GM12878 (cell line): ENCODE measurements at regions not wholly inside any gene's neighbourhood (a gene's known extent, or its start where the extent isn't known, plus 50 kb on each side); places are given as distances from the start of the nearest gene placed in this dataset.

Source experiments
- ATAC-seq: fragments of 200-7000 bp; cut with Tn5 transposase; 3 replicates; pipeline ENCODE4 v1.9.1; 2020; ENCODE audit warnings: mild to moderate bottlenecking, moderate library complexity
- BruUV-seq: library from RNA; stranded (reverse); fragments of 400-500 nt; replicated peaks from 2 replicates; lab custom pipeline; 2021; lab: Mats Ljungman, UMichigan
- CTCF ChIA-PET: fragments of 300-600 bp; sonication (Branson Sonifier 250); formaldehyde crosslinking; extraction: SDS; loops from one replicate; lab custom pipeline; 2021; ENCODE audit warnings: inconsistent platforms; lab: Yijun Ruan, JAX
- POLR2A ChIA-PET: fragments of 350-600 bp; formaldehyde crosslinking; extraction: SDS; loops from one replicate; lab custom pipeline; 2021; ENCODE audit warnings: inconsistent platforms; lab: Charles Lee
- RAD21 ChIA-PET: fragments of 300-600 bp; sonication (Branson Sonifier 250); formaldehyde crosslinking; loops from one replicate; lab custom pipeline; 2023; ENCODE audit warnings: antibody characterized with exemption; ENCODE audit not compliant: unreplicated experiment; lab: Charles Lee
- SMC1A ChIA-PET: fragments of 300-600 bp; sonication (Branson Sonifier 250); formaldehyde crosslinking; loops from one replicate; lab custom pipeline; 2023; ENCODE audit not compliant: unreplicated experiment, uncharacterized antibody; lab: Charles Lee
- DNase-seq: peaks from one replicate; pipeline ENCODE4 v3.0.0-alpha.2; 2011; ENCODE audit warnings: low read depth, low spot score
- FAIRE-seq: peaks from 3 replicates; lab custom pipeline; 2011; peaks lifted over from hg19 to GRCh38; lab: Jason Lieb, UNC
- H2AFZ ChIP-seq: 2 replicates; pipeline ENCODE4 v1.6.0; 2011; ENCODE audit warnings: low read depth, low read length, control low read depth; ENCODE audit not compliant: control insufficient read depth
- H3K27ac ChIP-seq: 2 replicates; pipeline ENCODE4 v1.5.1; 2011; ENCODE audit warnings: control low read depth; ENCODE audit not compliant: control insufficient read depth, insufficient read depth
- H3K27me3 ChIP-seq, 2 experiments: replicated peaks in 1 of 2; 2 replicates each; pipeline versions ENCODE4 v1.6.0 to v1.6.1; 2011; ENCODE audit warnings: low read length in 1 of 2; ENCODE audit not compliant: control insufficient read depth in 2 of 2, insufficient read depth in 2 of 2
- H3K36me3 ChIP-seq, 2 experiments: 2 replicates each; pipeline ENCODE4 v1.5.1; 2011; ENCODE audit warnings: low read length in 1 of 2; ENCODE audit not compliant: control insufficient read depth in 2 of 2, insufficient read depth in 2 of 2
- H3K4me1 ChIP-seq: 2 replicates; pipeline ENCODE4 v1.6.1; 2011; ENCODE audit warnings: mild to moderate bottlenecking, low read length, moderate library complexity, mixed read lengths; ENCODE audit not compliant: control insufficient read depth, insufficient read depth
- H3K4me2 ChIP-seq: 2 replicates; pipeline ENCODE4 v1.6.0; 2011; ENCODE audit warnings: control low read depth; ENCODE audit not compliant: control insufficient read depth, insufficient read depth
- H3K4me3 ChIP-seq: fragments of 200-600 bp; sonication (generic); 2 replicates; pipeline ENCODE4 v1.5.1; 2016
- H3K79me2 ChIP-seq: 2 replicates; pipeline ENCODE4 v1.6.0; 2011; ENCODE audit warnings: low read length; ENCODE audit not compliant: control insufficient read depth, insufficient read depth
- H3K9ac ChIP-seq: 2 replicates; pipeline ENCODE4 v1.8.0; 2011; ENCODE audit warnings: low read length, control low read depth, mixed read lengths; ENCODE audit not compliant: control insufficient read depth, insufficient read depth
- H3K9me3 ChIP-seq: replicated peaks from 3 replicates; pipeline ENCODE4 v1.5.1; 2011; ENCODE audit warnings: mild to moderate bottlenecking, low read length; ENCODE audit not compliant: control insufficient read depth, insufficient read depth
- H4K20me1 ChIP-seq: 2 replicates; pipeline ENCODE4 v1.6.0; 2011; ENCODE audit not compliant: control insufficient read depth, insufficient read depth
- CBFB ChIP-seq: IDR thresholded peaks from 2 replicates; pipeline ENCODE4 v1.6.1; 2016; ENCODE audit warnings: antibody characterized with exemption, low read depth
- CBX3 ChIP-seq: fragments of 200-600 bp; sonication (generic); IDR thresholded peaks from 2 replicates; pipeline ENCODE4 v1.6.1; 2016; ENCODE audit warnings: low read depth, borderline replicate concordance
- DPF2 ChIP-seq: fragments of 450-650 bp; IDR thresholded peaks from 2 replicates; pipeline ENCODE4 v1.6.1; 2017; ENCODE audit warnings: mild to moderate bottlenecking
- E4F1 ChIP-seq: fragments of 450-650 bp; IDR thresholded peaks from 2 replicates; pipeline ENCODE4 v1.6.1; 2018; ENCODE audit warnings: borderline replicate concordance, mild to moderate bottlenecking; ENCODE audit not compliant: partially characterized antibody
- NBN ChIP-seq: fragments of 450-650 bp; IDR thresholded peaks from 2 replicates; pipeline ENCODE4 v1.6.1; 2016
- NR2C2 ChIP-seq: IDR thresholded peaks from 2 replicates; pipeline ENCODE4 v1.6.1; 2011; ENCODE audit warnings: borderline replicate concordance, low read depth; ENCODE audit not compliant: control insufficient read depth, insufficient read length
- POU2F2 ChIP-seq: IDR thresholded peaks from 3 replicates; pipeline ENCODE4 v1.6.1; 2011; ENCODE audit warnings: low read depth, mild to moderate bottlenecking, low read length, borderline replicate concordance
- SKIL ChIP-seq: fragments of 450-650 bp; IDR thresholded peaks from 2 replicates; pipeline ENCODE4 v1.6.1; 2017; ENCODE audit warnings: mild to moderate bottlenecking, low read depth, inconsistent platforms; ENCODE audit not compliant: poor library complexity, severe bottlenecking
- SMAD5 ChIP-seq: IDR thresholded peaks from 2 replicates; pipeline ENCODE4 v1.6.1; 2016; ENCODE audit warnings: antibody characterized with exemption, low read depth
- SREBF1 ChIP-seq: IDR thresholded peaks from 2 replicates; pipeline ENCODE4 v1.6.1; 2012; ENCODE audit warnings: mild to moderate bottlenecking, low read length
- SREBF2 ChIP-seq: IDR thresholded peaks from 2 replicates; pipeline ENCODE4 v1.6.1; 2012; ENCODE audit warnings: mild to moderate bottlenecking, low read length
- TCF3 ChIP-seq: IDR thresholded peaks from 2 replicates; pipeline ENCODE4 v1.6.1; 2012; ENCODE audit warnings: low read depth, mild to moderate bottlenecking, low read length, borderline replicate concordance; ENCODE audit not compliant: insufficient read depth
- TCF7 ChIP-seq: IDR thresholded peaks from 2 replicates; pipeline ENCODE4 v1.6.1; 2014; ENCODE audit warnings: antibody characterized with exemption, borderline replicate concordance
- WGBS: methylation state at CpG from one replicate; pipeline ENCODE4 v1.1.6; 2016; ENCODE audit warnings: low lambda C conversion rate; ENCODE audit not compliant: insufficient replicate concordance, insufficient coverage; ENCODE audit errors: missing lambda C conversion rate; 5-methylcytosine and 5-hydroxymethylcytosine counted together
- in situ Hi-C: fragments of 300-500 bp; cut with MboI; formaldehyde crosslinking; loops from 9 replicates; pipeline ENCODE4 v1.14.3; 2018; ENCODE audit warnings: mixed read lengths
- intact Hi-C: fragments of 100-400 bp; cut with micrococcal nuclease; formaldehyde crosslinking; loops from one replicate; pipeline ENCODE4 v1.14.2; 2022; ENCODE audit not compliant: unreplicated experiment
- TF ChIP-seq, protein P1 (sequence below): IDR thresholded peaks from 2 replicates; pipeline ENCODE4 v1.6.1; 2012; ENCODE audit warnings: improper control_type of control experiment, low read depth, low read length; ENCODE audit not compliant: insufficient replicate concordance
- TF ChIP-seq, protein P2 (sequence below): fragments of 450-650 bp; IDR thresholded peaks from 2 replicates; pipeline ENCODE4 v1.6.1; 2016; ENCODE audit warnings: mild to moderate bottlenecking

- Histone ChIP-seq H3K9ac (no peak overlapping the region), H3K9me3 (no peaks in the 10 kb centered on the region), H4K20me1 (no peaks in the 10 kb centered on the region), H3K36me3 (no peaks in the 10 kb centered on the region), H3K4me1 (no peaks in the 10 kb centered on the region), H2AFZ (no peak overlapping the region), H3K4me3 (no peak overlapping the region), H3K79me2 (no peaks in the 10 kb centered on the region), H3K4me2 (no peak overlapping the region), H3K27ac (no peak overlapping the region), H3K27me3 (no peaks in the 10 kb centered on the region)
- FAIRE-seq (no peak), DNase-seq (no peak), ATAC-seq (no peak)
- in situ Hi-C loops (no loop called here), intact Hi-C loops (no loop called here)
- no TSS peak for BruUV-seq
- 0% methylated on average over 2 of the region's 2 CpGs for WGBS
- POLR2A ChIA-PET: no interaction called here
- RAD21 ChIA-PET: no interaction called here
- CTCF ChIA-PET: no interaction called here
- SMC1A ChIA-PET: no interaction called here
- TF ChIP-seq, protein P1, sequence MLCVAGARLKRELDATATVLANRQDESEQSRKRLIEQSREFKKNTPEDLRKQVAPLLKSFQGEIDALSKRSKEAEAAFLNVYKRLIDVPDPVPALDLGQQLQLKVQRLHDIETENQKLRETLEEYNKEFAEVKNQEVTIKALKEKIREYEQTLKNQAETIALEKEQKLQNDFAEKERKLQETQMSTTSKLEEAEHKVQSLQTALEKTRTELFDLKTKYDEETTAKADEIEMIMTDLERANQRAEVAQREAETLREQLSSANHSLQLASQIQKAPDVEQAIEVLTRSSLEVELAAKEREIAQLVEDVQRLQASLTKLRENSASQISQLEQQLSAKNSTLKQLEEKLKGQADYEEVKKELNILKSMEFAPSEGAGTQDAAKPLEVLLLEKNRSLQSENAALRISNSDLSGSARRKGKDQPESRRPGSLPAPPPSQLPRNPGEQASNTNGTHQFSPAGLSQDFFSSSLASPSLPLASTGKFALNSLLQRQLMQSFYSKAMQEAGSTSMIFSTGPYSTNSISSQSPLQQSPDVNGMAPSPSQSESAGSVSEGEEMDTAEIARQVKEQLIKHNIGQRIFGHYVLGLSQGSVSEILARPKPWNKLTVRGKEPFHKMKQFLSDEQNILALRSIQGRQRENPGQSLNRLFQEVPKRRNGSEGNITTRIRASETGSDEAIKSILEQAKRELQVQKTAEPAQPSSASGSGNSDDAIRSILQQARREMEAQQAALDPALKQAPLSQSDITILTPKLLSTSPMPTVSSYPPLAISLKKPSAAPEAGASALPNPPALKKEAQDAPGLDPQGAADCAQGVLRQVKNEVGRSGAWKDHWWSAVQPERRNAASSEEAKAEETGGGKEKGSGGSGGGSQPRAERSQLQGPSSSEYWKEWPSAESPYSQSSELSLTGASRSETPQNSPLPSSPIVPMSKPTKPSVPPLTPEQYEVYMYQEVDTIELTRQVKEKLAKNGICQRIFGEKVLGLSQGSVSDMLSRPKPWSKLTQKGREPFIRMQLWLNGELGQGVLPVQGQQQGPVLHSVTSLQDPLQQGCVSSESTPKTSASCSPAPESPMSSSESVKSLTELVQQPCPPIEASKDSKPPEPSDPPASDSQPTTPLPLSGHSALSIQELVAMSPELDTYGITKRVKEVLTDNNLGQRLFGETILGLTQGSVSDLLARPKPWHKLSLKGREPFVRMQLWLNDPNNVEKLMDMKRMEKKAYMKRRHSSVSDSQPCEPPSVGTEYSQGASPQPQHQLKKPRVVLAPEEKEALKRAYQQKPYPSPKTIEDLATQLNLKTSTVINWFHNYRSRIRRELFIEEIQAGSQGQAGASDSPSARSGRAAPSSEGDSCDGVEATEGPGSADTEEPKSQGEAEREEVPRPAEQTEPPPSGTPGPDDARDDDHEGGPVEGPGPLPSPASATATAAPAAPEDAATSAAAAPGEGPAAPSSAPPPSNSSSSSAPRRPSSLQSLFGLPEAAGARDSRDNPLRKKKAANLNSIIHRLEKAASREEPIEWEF: no peak
- TF ChIP-seq CBFB (no peak), DPF2 (no peak), POU2F2 (no peak), SREBF2 (no peak), SMAD5 (no peak), E4F1 (no peak), TCF3 (no peak), NR2C2 (no peak), TCF7 (no peak), SKIL (no peak), NBN (no peak), CBX3 (no peak), SREBF1 (no peak)
- TF ChIP-seq, protein P2, sequence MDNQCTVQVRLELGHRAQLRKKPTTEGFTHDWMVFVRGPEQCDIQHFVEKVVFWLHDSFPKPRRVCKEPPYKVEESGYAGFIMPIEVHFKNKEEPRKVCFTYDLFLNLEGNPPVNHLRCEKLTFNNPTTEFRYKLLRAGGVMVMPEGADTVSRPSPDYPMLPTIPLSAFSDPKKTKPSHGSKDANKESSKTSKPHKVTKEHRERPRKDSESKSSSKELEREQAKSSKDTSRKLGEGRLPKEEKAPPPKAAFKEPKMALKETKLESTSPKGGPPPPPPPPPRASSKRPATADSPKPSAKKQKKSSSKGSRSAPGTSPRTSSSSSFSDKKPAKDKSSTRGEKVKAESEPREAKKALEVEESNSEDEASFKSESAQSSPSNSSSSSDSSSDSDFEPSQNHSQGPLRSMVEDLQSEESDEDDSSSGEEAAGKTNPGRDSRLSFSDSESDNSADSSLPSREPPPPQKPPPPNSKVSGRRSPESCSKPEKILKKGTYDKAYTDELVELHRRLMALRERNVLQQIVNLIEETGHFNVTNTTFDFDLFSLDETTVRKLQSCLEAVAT: no peak
These were observed 551.1 kb upstream of the BCHE start for GRCh38 chr3:166388321-166388720.
